Sigmoid colon (tissue), 4 donors: ENCODE measurements at regions not wholly inside any gene's neighbourhood (a gene's known extent, or its start where the extent isn't known, plus 50 kb on each side); places are given as distances from the start of the nearest gene placed in this dataset.

ENCODE experiments used
- CTCF ChIP-seq, 4 experiments: fragments of 450-650 bp in 3 of 4; fragments of 200-600 bp in 1 of 4; IDR thresholded peaks; one replicate each; pipeline ENCODE4 v1.5.1; 2016 to 2019; ENCODE audit warnings: antibody characterized with exemption in 4 of 4, mild to moderate bottlenecking in 3 of 4, moderate library complexity in 2 of 4
- EP300 ChIP-seq, 4 donors: sonication (generic); formaldehyde crosslinking; IDR thresholded peaks; one replicate each; pipeline ENCODE4 v1.6.1; 2017; ENCODE audit warnings: antibody characterized with exemption in 4 of 4
- POLR2AphosphoS5 ChIP-seq, 4 donors: sonication (generic); formaldehyde crosslinking; IDR thresholded peaks; one replicate each; pipeline ENCODE4 v1.6.1; 2017; ENCODE audit warnings: antibody characterized with exemption in 4 of 4

GRCh38 chr3:40613306-40613705, 88.5 kb downstream of the ZNF621 start:
- no peak for TF ChIP-seq EP300 (IDR thresholded peaks at IDR 0.05)
- no peak for TF ChIP-seq CTCF (IDR thresholded peaks at IDR 0.05)
- no peak for TF ChIP-seq POLR2AphosphoS5 (IDR thresholded peaks at IDR 0.05)
